RWPE2 (cell line): ENCODE measurements at regions not wholly inside any gene's neighbourhood (a gene's known extent, or its start where the extent isn't known, plus 50 kb on each side); places are given as distances from the start of the nearest gene placed in this dataset.
"Not testable (repeated sequence)": the region's sequence is repeated elsewhere in the genome, so short reads cannot be mapped to it uniquely, and the experiment has no call there.

Source experiments
- ATAC-seq: fragments of 200-7000 bp; cut with Tn5 transposase; 3 replicates; pipeline ENCODE4 v1.9.1; 2021; ENCODE audit warnings: low read depth
- DNase-seq: peaks from one replicate; pipeline ENCODE4 v3.0.0-alpha.2; 2020; ENCODE audit warnings: low spot score
- H3K27ac ChIP-seq: fragments of 450-650 bp; 2 replicates; pipeline ENCODE4 v1.5.1; 2017; ENCODE audit warnings: mild to moderate bottlenecking; ENCODE audit not compliant: poor library complexity, severe bottlenecking
- H3K27me3 ChIP-seq: fragments of 250-450 bp; sonication (Bioruptor Pico); 2 replicates; pipeline ENCODE4 v1.5.1; 2021; ENCODE audit warnings: mild to moderate bottlenecking, moderate library complexity; ENCODE audit not compliant: insufficient read depth, poor library complexity, severe bottlenecking
- H3K36me3 ChIP-seq: fragments of 250-450 bp; sonication (Bioruptor Pico); 2 replicates; pipeline ENCODE4 v1.5.1; 2020; ENCODE audit warnings: low read depth, mild to moderate bottlenecking, moderate library complexity
- H3K4me1 ChIP-seq: fragments of 250-450 bp; sonication (Bioruptor Pico); 2 replicates; pipeline ENCODE4 v1.5.1; 2021; ENCODE audit warnings: mild to moderate bottlenecking, moderate library complexity; ENCODE audit not compliant: insufficient read depth, poor library complexity, severe bottlenecking
- H3K4me3 ChIP-seq: fragments of 250-450 bp; sonication (Bioruptor Pico); 2 replicates; pipeline ENCODE4 v1.5.1; 2021; ENCODE audit warnings: mild to moderate bottlenecking, moderate library complexity; ENCODE audit not compliant: severe bottlenecking
- H3K9me3 ChIP-seq: fragments of 250-450 bp; sonication (Bioruptor Pico); 2 replicates; pipeline ENCODE4 v1.5.1; 2021; ENCODE audit warnings: mild to moderate bottlenecking, moderate library complexity; ENCODE audit not compliant: severe bottlenecking
- CTCF ChIP-seq: fragments of 450-650 bp; IDR thresholded peaks from one replicate; pipeline ENCODE4 v1.5.1; 2017; ENCODE audit warnings: mild to moderate bottlenecking, moderate library complexity; ENCODE audit not compliant: poor library complexity, severe bottlenecking

- peak; percentile 27; the same call in 1 of the 3 replicates for ATAC-seq
- no peak for DNase-seq
- Histone ChIP-seq H3K4me1 (no peaks in the 10 kb centered on the region), H3K36me3 (no peaks in the 10 kb centered on the region), H3K27me3 (no peaks in the 10 kb centered on the region), H3K27ac (no peak overlapping the region), H3K9me3 (no peaks in the 10 kb centered on the region), H3K4me3 (no peak overlapping the region)
- no peak for TF ChIP-seq CTCF
Measured at GRCh38 chr2:126981476-126981875, 82.8 kb downstream of the TEX51 start.

- no peak for ATAC-seq
- H3K9me3 ChIP-seq, result no peaks in the 10 kb centered on the region
- no peaks in the 10 kb centered on the region for H3K27me3 ChIP-seq
- no peak overlapping the region for H3K4me3 ChIP-seq
- DNase-seq, result no peak
- H3K36me3 ChIP-seq, result no peaks in the 10 kb centered on the region
- H3K4me1 ChIP-seq, result no peaks in the 10 kb centered on the region
- TF ChIP-seq CTCF, result no peak
- no peak overlapping the region for H3K27ac ChIP-seq
Measured at GRCh38 chr2:126982935-126983334, 84.2 kb downstream of the TEX51 start.

GRCh38 chr2:126986631-126987187 lies 88.0 kb downstream of the TEX51 start:
- H3K27me3 ChIP-seq, result no peaks in the 10 kb centered on the region
- ATAC-seq, result no peak

GRCh38 chr2:126988482-126988881 lies 89.8 kb downstream of the TEX51 start:
- no peaks in the 10 kb centered on the region for H3K4me1 ChIP-seq
- DNase-seq (no peak), ATAC-seq (no peak)
- no peaks in the 10 kb centered on the region for H3K9me3 ChIP-seq
- H3K4me3 ChIP-seq, result no peak overlapping the region
- H3K27me3 ChIP-seq, result no peaks in the 10 kb centered on the region
- TF ChIP-seq CTCF, result no peak
- no peak overlapping the region for H3K27ac ChIP-seq
- H3K36me3 ChIP-seq, result no peaks in the 10 kb centered on the region

More at GRCh38 chr2:126986631-126987187, 88.0 kb downstream of the TEX51 start:
- no peaks in the 10 kb centered on the region for H3K36me3 ChIP-seq
- no peak for DNase-seq
- H3K27ac ChIP-seq, result no peak overlapping the region
- no peak overlapping the region for H3K4me3 ChIP-seq
- no peak for TF ChIP-seq CTCF
- H3K9me3 ChIP-seq, result no peaks in the 10 kb centered on the region
- no peaks in the 10 kb centered on the region for H3K4me1 ChIP-seq

- not testable (repeated sequence) for ATAC-seq, DNase-seq, H3K27ac ChIP-seq, H3K4me3 ChIP-seq, H3K27me3 ChIP-seq, H3K4me1 ChIP-seq, H3K9me3 ChIP-seq, H3K36me3 ChIP-seq
Measured at GRCh38 chr2:126989064-126989463, 90.4 kb downstream of the TEX51 start.
